ENCODE measurements at regions not wholly inside any gene's neighbourhood (a gene's known extent, or its start where the extent isn't known, plus 50 kb on each side); places are given as distances from the start of the nearest gene placed in this dataset.

DNA sequence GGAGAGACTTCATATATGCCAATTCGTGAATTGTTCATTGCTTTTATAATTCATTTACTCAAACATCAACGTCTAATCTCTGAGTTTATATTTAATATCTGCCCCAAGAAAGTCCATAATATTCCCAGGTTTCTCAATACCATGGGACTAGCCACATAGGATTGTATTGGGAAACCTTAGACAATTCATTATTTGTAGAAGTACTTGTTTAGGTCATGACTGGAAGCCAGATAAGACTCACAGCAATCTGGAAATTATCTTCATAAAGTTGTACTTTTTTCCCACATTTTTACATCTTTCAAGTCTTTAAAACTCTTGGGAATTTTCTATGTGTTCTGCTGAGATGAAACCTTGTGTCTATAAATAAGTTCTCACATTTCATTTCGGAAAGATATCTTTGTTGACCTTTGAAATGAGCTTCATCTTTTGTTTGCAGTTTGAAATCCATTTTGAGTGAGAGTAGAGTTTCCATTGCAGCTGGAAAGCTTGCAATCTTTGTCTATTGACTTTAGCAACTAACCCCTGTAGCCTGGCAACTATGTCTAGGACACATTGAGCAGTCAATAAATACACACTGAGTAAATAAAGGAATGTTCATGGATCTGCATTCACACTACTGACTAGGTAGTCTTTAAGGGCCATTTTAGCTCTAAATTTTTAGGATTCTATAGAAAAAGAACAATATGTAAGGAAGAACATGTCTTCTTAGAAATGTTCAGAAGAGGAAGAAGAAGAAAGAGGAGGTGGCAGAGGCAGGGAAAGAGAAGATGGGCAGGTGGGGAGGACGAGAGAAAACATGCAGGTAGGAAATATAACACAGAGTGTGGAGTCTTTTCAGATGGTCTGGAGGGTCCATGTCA lies 154.4 kb downstream of the LRIG3 start (continued):
- TF ChIP-seq, protein P1, sequence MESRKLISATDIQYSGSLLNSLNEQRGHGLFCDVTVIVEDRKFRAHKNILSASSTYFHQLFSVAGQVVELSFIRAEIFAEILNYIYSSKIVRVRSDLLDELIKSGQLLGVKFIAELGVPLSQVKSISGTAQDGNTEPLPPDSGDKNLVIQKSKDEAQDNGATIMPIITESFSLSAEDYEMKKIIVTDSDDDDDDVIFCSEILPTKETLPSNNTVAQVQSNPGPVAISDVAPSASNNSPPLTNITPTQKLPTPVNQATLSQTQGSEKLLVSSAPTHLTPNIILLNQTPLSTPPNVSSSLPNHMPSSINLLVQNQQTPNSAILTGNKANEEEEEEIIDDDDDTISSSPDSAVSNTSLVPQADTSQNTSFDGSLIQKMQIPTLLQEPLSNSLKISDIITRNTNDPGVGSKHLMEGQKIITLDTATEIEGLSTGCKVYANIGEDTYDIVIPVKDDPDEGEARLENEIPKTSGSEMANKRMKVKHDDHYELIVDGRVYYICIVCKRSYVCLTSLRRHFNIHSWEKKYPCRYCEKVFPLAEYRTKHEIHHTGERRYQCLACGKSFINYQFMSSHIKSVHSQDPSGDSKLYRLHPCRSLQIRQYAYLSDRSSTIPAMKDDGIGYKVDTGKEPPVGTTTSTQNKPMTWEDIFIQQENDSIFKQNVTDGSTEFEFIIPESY (IDR thresholded peaks at IDR 0.05), result peak; percentile 84
- peak; percentile 37 for TF ChIP-seq TAF1 (conservative IDR thresholded peaks at IDR 0.05)
- no peak for TF ChIP-seq GABPA (IDR thresholded peaks at IDR 0.05 in 1 of 2, conservative IDR thresholded peaks at IDR 0.05 in 1 of 2)
- peak; percentile 99 for TF ChIP-seq SP1 (IDR thresholded peaks at IDR 0.05)
- TF ChIP-seq CTCF (IDR thresholded peaks at IDR 0.05; ENCODE audit: low read depth, low read length, missing input control), result no peak

DNA sequence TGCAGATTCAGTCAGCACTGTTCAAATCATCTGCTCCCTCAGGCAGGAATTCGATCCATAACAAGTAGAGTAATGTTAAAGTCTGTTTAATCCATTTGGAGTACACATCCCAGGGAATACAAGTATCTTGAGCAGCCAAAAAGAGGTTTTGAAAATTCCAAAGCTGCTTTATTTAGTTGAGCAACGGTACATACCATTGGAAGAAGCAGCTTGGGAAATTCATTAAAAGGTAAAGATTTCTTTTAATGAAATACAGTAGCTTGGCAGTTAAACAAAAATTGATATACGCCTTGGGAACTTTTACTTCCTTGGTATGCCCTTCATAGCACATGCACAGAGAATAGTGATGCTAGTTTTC lies 153.8 kb downstream of the LRIG3 start:
- 39% methylated on average over 3 of the region's 3 CpGs for WGBS
- H3K9ac ChIP-seq (ENCODE audit: low read depth in 1 of 2, low read length in 2 of 2), result peak overlapping the region; percentile 13 to 16
- no peak for TF ChIP-seq FOXA1 (IDR thresholded peaks at IDR 0.05)
- no peak for TF ChIP-seq TAF1 (conservative IDR thresholded peaks at IDR 0.05)
- TF ChIP-seq, protein P2, sequence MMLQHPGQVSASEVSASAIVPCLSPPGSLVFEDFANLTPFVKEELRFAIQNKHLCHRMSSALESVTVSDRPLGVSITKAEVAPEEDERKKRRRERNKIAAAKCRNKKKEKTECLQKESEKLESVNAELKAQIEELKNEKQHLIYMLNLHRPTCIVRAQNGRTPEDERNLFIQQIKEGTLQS (IDR thresholded peaks at IDR 0.05), result no peak
- TF ChIP-seq SP1 (IDR thresholded peaks at IDR 0.05), result no peak
- no peak for TF ChIP-seq EGR1 (IDR thresholded peaks at IDR 0.05; ENCODE audit: low read depth in 2 of 2)
- TF ChIP-seq CTCF (IDR thresholded peaks at IDR 0.05; ENCODE audit: low read depth, low read length, missing input control), result no peak
- TF ChIP-seq GABPA (IDR thresholded peaks at IDR 0.05 in 1 of 2, conservative IDR thresholded peaks at IDR 0.05 in 1 of 2), result no peak
- TF ChIP-seq REST (IDR thresholded peaks at IDR 0.05), result no peak
- TF ChIP-seq HNF4A (conservative IDR thresholded peaks at IDR 0.05), result no peak
- no peak for TF ChIP-seq RXRA (IDR thresholded peaks at IDR 0.05)
- no peak for TF ChIP-seq RAD21 (IDR thresholded peaks at IDR 0.05)
- TF ChIP-seq HNF4G (IDR thresholded peaks at IDR 0.05), result no peak
- TF ChIP-seq, protein P1 (IDR thresholded peaks at IDR 0.05), result no peak
- TF ChIP-seq YY1 (IDR thresholded peaks at IDR 0.05), result no peak
- no peak for TF ChIP-seq NR2F2 (IDR thresholded peaks at IDR 0.05)
- no peak for TF ChIP-seq FOXA2 (IDR thresholded peaks at IDR 0.05)
- H3K4me1 ChIP-seq (ENCODE audit: control insufficient read depth in 4 of 4, insufficient read depth in 4 of 4, low read length in 3 of 4), result peaks cover 6 to 37% (median 16%) of the 10 kb centered on the region in 4 donors
- H3K27ac ChIP-seq (ENCODE audit: low read depth in 1 of 2, low read length in 2 of 2), result peak overlapping the region; percentile 76 to 91
- no peaks in the 10 kb centered on the region for H3K9me3 ChIP-seq (ENCODE audit: control insufficient read depth in 4 of 4, low read length in 3 of 4)
- DNase-seq (ENCODE audit: low spot score), result no peak
- no peak overlapping the region for H3K4me3 ChIP-seq (ENCODE audit: low read depth in 1 of 3, low read length in 3 of 3)
- no peaks in the 10 kb centered on the region for H3K36me3 ChIP-seq (ENCODE audit: control insufficient read depth in 4 of 4, insufficient read depth in 3 of 4, low read depth in 1 of 4, low read length in 3 of 4)
- no peaks in the 10 kb centered on the region for H3K27me3 ChIP-seq (ENCODE audit: control insufficient read depth in 4 of 4, insufficient read depth in 4 of 4, low read length in 3 of 4)

Measured in liver (tissue), 8 donors.